Memory B cell (primary cell): ENCODE measurements at regions not wholly inside any gene's neighbourhood (a gene's known extent, or its start where the extent isn't known, plus 50 kb on each side); places are given as distances from the start of the nearest gene placed in this dataset.

ENCODE experiments used
- ATAC-seq: fragments of 150-1000 bp; cut with Tn5 transposase; 2 replicates; pipeline ENCODE4 v1.10.0; 2021; ENCODE audit warnings: low read depth, mild to moderate bottlenecking, moderate library complexity
- DNase-seq, 2 donors: peaks; one replicate each; pipeline ENCODE4 v3.0.0; 2022; ENCODE audit warnings: low spot score in 2 of 2
- H3K27ac Mint-ChIP-seq: one replicate; pipeline ENCODE4 v1.8.0; 2022; ENCODE audit warnings: mild to moderate bottlenecking, moderate library complexity, mixed read lengths
- H3K27me3 Mint-ChIP-seq: one replicate; pipeline ENCODE4 v1.8.0; 2022; ENCODE audit warnings: mixed read lengths
- H3K36me3 Mint-ChIP-seq: one replicate; pipeline ENCODE4 v1.8.0; 2022; ENCODE audit warnings: mild to moderate bottlenecking, mixed read lengths
- H3K4me1 Mint-ChIP-seq: one replicate; pipeline ENCODE4 v1.8.0; 2022; ENCODE audit warnings: mixed read lengths
- H3K4me3 Mint-ChIP-seq: one replicate; pipeline ENCODE4 v1.8.0; 2022; ENCODE audit warnings: mild to moderate bottlenecking, moderate library complexity, mixed read lengths
- H3K9me3 Mint-ChIP-seq: one replicate; pipeline ENCODE4 v1.8.0; 2022; ENCODE audit warnings: mixed read lengths

DNA sequence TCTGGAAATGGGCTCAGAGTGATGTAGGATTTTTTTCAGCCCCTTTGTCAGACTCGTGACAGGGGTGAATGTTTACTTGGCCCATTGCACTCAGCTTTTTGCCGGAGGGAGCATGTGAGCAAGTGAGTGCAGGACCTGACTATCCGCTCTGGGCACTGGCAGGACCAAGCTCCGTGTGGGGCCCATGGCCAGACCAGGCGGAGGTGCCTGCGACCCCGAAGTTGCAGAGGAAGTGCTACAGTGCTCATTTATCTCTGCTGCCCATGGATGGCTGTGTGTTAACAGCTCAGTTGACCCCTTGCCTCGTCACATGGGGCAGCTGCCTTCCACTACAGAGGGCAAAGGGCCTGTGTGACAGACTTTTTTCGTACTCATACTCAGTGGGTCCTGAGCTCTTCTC lies 744.3 kb downstream of the IRX1 start:
- ATAC-seq = no peak
- H3K9me3 Mint-ChIP-seq = peaks cover 6% of the 10 kb centered on the region

DNA sequence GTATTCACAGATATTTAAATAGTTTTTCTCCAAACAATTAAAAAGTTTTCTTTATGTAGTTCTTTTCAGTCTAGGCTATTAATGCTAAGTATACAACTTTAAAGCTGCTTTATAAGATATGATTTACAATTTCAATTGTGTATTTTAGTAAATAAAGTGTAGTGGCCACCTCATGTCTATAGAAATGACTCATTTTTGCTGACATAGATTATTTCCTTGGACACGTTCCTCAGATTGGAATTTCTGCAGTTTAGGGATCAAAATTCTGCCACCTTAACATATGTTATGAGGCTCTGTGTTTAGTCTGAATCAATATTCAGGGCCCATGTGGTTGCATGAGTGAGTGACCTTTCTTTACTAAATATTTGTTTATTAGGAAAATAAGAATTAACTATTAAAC lies 750.2 kb downstream of the IRX1 start:
- H3K27me3 Mint-ChIP-seq = no peaks in the 10 kb centered on the region
- H3K4me1 Mint-ChIP-seq = no peaks in the 10 kb centered on the region
- H3K27ac Mint-ChIP-seq = no peak overlapping the region
- DNase-seq = no peak
- H3K9me3 Mint-ChIP-seq = peaks cover 7% of the 10 kb centered on the region
- no peak overlapping the region for H3K4me3 Mint-ChIP-seq
- no peak for ATAC-seq
- no peaks in the 10 kb centered on the region for H3K36me3 Mint-ChIP-seq

More for the DNA sequence above, 744.3 kb downstream of the IRX1 start:
- Mint-ChIP-seq H3K36me3 (no peaks in the 10 kb centered on the region), H3K4me1 (no peaks in the 10 kb centered on the region), H3K4me3 (no peak overlapping the region), H3K27ac (no peak overlapping the region), H3K27me3 (no peaks in the 10 kb centered on the region)
- DNase-seq = no peak

DNA sequence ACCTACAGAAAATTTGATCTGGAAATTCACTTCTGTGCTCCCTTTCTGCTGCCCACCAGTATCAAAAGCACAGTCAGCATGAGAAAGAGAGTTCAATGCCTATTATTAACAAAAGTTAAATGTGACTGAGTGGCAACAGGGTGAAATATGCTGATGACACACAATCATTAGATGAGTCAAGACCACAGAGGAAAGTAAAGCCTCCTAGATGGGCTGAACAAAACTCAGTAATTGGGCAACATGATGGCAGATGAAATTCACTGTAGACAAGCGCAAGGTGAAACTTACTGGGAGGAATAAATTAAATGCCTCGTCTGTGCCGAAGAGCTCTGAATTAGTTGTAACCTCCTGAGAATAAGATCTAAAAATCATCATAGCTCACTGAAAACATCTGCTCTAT lies 752.8 kb downstream of the IRX1 start:
- Mint-ChIP-seq H3K4me3 (no peak overlapping the region), H3K9me3 (peaks cover 8% of the 10 kb centered on the region), H3K27ac (no peak overlapping the region), H3K27me3 (no peaks in the 10 kb centered on the region), H3K36me3 (no peaks in the 10 kb centered on the region), H3K4me1 (no peaks in the 10 kb centered on the region)
- no peak for DNase-seq
- ATAC-seq = no peak

DNA sequence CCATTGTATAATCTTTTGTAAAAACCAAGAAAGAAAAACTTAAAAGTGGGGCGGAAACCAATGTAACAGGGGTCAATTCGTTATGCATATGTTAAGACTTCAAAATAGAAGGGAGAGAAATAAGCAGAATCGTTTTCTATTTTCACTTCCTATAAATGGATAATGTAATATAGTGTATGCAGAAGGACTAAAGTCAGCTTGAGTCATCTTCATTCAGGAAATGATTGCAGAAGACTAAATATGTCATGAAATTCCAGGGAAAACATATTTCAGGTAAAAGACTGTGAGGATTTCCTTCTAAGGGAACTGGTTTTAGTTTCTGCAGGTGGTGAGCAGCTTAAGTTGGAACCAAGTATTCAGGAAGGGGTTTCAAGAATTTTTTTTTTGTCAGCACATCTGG lies 753.3 kb downstream of the IRX1 start:
- Mint-ChIP-seq H3K4me1 (no peaks in the 10 kb centered on the region), H3K9me3 (peaks cover 8% of the 10 kb centered on the region), H3K4me3 (no peak overlapping the region), H3K27me3 (no peaks in the 10 kb centered on the region), H3K36me3 (no peaks in the 10 kb centered on the region), H3K27ac (no peak overlapping the region)
- ATAC-seq (no peak), DNase-seq (no peak)

DNA sequence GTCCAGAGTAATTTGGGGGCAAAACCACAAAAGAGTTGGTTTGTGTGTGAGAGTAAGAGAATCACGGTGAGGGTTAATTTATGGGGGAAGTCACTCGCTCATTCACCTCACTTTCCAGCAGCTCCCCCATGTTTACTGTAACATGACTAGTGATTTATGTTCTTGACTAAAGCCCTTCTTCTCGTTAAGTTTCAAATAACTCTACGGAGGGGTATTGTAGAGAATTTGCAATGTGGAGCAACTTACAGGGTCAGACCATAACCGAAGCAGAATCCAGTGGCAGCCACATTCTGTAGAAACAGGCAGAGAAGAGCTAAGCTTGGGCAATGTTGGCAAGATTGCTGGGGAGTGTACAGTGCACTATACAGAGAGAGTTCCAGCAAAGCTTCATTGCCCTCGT lies 760.6 kb downstream of the IRX1 start:
- Mint-ChIP-seq H3K9me3 (peaks cover 9% of the 10 kb centered on the region), H3K27ac (no peak overlapping the region), H3K4me3 (no peak overlapping the region), H3K4me1 (no peaks in the 10 kb centered on the region), H3K36me3 (no peaks in the 10 kb centered on the region), H3K27me3 (no peaks in the 10 kb centered on the region)
- DNase-seq = no peak
- ATAC-seq = no peak

DNA sequence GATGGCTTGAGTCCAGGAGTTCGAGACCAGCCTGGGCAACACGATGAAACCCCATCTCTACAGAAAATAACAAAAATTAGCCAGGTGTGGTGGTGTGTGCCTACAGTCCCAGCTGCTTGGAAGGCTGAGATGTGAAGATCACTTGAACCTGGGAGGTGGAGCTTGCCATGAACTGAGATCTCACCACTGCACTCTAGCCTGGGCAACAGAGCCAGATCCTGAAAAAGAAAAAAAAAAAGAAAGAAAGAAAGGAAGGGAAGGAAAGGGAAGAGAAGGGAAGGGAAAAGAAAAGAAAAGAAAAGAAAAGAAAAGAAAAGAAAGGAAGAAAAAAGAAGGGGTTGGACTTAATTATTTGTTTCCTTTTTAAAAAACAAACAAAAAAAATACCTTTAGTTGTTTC lies 764.2 kb downstream of the IRX1 start:
- no peaks in the 10 kb centered on the region for H3K27me3 Mint-ChIP-seq

DNA sequence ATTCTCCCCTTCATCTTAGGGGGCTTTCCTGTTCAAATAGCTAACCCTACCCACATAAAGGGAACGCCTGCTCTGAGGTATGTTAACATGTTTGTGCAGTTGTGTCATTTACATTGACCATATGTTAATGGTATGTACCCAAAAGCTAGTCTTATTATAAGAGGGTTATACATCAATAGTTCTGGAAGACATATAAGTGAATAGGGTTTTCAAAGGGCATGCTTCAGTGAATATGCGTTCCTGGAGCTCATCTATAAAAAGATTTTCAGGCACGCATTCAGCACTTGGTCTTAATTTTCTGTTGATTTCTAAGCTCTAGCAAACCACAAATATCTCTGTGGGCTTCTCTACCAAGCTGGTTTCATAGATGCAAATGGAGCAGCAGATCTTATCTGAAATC lies 766.1 kb downstream of the IRX1 start:
- H3K9me3 Mint-ChIP-seq = peaks cover 6% of the 10 kb centered on the region
- no peak overlapping the region for H3K4me3 Mint-ChIP-seq
- DNase-seq (no peak), ATAC-seq (no peak)
- H3K27ac Mint-ChIP-seq = no peak overlapping the region
- H3K4me1 Mint-ChIP-seq = no peaks in the 10 kb centered on the region
- no peaks in the 10 kb centered on the region for H3K27me3 Mint-ChIP-seq
- H3K36me3 Mint-ChIP-seq = no peaks in the 10 kb centered on the region

More for the DNA sequence above, 764.2 kb downstream of the IRX1 start:
- DNase-seq (no peak), ATAC-seq (no peak)
- Mint-ChIP-seq H3K27ac (no peak overlapping the region), H3K4me3 (no peak overlapping the region), H3K4me1 (no peaks in the 10 kb centered on the region), H3K36me3 (no peaks in the 10 kb centered on the region), H3K9me3 (peaks cover 10% of the 10 kb centered on the region)

DNA sequence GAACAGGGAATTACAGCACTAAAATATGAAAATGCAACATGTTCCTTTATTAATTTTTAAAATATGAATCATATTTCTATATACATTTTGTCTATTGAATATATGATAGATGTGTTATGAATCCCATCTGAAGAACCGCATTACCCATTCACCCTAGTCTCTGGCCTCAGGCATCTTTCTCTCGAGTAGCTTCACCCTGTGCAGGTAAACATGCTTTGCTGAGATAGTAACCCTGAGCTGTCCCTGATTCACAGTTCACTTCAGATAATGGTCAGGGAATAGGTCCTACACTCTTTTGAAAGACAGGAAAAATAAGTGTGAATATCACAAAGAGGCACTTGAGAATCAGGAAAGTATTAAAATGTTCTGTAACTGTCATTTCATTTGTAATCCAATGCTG lies 766.8 kb downstream of the IRX1 start:
- no peaks in the 10 kb centered on the region for H3K4me1 Mint-ChIP-seq
- H3K4me3 Mint-ChIP-seq = no peak overlapping the region
- no peaks in the 10 kb centered on the region for H3K36me3 Mint-ChIP-seq
- DNase-seq (no peak), ATAC-seq (no peak)
- H3K27ac Mint-ChIP-seq = no peak overlapping the region
- peaks cover 6% of the 10 kb centered on the region for H3K9me3 Mint-ChIP-seq
- no peaks in the 10 kb centered on the region for H3K27me3 Mint-ChIP-seq

DNA sequence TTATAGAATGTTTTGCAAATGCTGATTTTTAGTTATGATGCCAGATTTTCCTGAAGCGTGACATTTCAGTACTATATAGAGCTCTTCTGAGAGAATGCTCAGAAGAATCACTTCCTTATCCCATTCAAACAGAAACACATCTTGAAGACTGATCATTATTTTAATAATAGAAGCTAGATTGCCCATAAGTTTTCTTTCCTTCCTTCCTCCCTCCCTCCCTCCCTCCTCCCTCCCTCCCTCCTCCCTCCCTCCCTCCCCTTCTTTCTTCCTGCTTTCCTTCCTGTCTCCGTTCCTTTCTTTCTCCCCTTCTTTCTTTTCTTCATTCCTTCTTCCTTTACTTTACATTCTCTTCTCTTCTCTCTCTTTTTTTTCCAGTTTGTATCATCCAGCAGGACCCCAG lies 767.4 kb downstream of the IRX1 start:
- Mint-ChIP-seq H3K27me3 (no peaks in the 10 kb centered on the region), H3K9me3 (peaks cover 6% of the 10 kb centered on the region), H3K27ac (no peak overlapping the region), H3K4me3 (no peak overlapping the region), H3K4me1 (no peaks in the 10 kb centered on the region), H3K36me3 (no peaks in the 10 kb centered on the region)
- no peak for ATAC-seq
- DNase-seq = no peak

DNA sequence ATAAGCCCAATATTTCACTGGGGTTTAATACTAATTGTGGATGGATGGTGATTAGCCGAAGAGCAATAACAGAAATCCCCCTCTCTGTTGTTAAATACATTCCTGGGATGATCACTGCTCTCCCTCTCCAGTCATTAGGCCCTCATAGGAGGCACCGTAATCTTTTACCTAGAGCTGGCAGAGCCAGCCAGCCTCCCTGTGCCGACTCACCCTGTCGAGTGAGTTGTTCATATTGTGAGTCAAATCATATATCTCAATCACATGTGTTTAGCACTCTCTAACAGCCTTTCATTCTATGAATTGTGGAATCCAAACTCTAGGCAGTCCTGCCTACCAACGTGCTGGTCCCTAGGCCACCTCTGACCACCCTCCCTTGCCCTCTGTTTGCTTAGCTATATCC lies 771.0 kb downstream of the IRX1 start:
- Mint-ChIP-seq H3K4me1 (no peaks in the 10 kb centered on the region), H3K4me3 (no peak overlapping the region), H3K27ac (no peak overlapping the region), H3K27me3 (no peaks in the 10 kb centered on the region), H3K36me3 (no peaks in the 10 kb centered on the region), H3K9me3 (peaks cover 2% of the 10 kb centered on the region)
- ATAC-seq (no peak), DNase-seq (no peak)

DNA sequence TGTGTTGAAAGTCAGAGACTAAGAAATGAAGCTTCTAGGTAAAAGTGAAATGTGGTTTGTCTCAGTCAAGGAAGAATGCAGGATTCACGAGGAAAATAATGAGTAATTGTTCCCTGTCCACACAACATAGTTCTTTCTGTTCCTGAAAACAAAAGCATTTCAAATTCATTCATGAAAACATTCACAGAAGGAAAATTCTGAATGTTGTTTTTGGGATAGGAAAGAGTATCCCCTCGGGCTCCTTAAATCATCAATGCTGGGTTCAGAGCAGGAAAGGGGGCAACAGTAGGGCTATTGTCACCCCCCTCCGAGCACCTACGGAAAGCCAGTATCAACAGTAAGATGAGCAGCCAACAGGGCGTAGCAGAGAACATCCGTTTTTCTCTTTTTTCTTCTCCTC lies 769.9 kb upstream of the ADAMTS16 start:
- H3K36me3 Mint-ChIP-seq = no peaks in the 10 kb centered on the region

DNA sequence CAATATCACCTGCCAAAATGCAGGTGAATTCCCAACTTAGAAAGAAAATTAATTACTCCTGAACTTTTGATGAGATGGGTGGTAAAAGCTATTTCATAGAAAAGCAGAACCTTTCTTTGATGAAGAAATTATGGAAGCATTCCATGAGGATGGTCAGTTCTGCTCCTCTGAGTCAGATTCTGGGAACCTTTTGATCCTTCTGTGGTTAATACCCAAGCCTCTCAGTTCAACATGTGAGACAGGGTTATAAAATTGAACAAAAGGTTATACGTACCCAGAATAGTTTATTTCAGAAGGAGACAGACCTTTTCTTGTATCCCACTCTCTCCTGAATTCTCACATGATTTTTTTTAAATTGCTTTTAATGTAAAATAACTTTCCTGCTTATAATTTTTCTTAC lies 767.6 kb upstream of the ADAMTS16 start:
- no peaks in the 10 kb centered on the region for H3K27me3 Mint-ChIP-seq
- H3K36me3 Mint-ChIP-seq = no peaks in the 10 kb centered on the region
- H3K4me3 Mint-ChIP-seq = no peak overlapping the region
- no peak for ATAC-seq
- no peak overlapping the region for H3K27ac Mint-ChIP-seq
- no peak for DNase-seq
- H3K4me1 Mint-ChIP-seq = peaks cover 5% of the 10 kb centered on the region
- H3K9me3 Mint-ChIP-seq = peaks cover 7% of the 10 kb centered on the region

More for the DNA sequence above, 769.9 kb upstream of the ADAMTS16 start:
- ATAC-seq (no peak), DNase-seq (no peak)
- H3K9me3 Mint-ChIP-seq = peaks cover 2% of the 10 kb centered on the region
- H3K27ac Mint-ChIP-seq = no peak overlapping the region
- no peak overlapping the region for H3K4me3 Mint-ChIP-seq
- no peaks in the 10 kb centered on the region for H3K27me3 Mint-ChIP-seq
- no peaks in the 10 kb centered on the region for H3K4me1 Mint-ChIP-seq

DNA sequence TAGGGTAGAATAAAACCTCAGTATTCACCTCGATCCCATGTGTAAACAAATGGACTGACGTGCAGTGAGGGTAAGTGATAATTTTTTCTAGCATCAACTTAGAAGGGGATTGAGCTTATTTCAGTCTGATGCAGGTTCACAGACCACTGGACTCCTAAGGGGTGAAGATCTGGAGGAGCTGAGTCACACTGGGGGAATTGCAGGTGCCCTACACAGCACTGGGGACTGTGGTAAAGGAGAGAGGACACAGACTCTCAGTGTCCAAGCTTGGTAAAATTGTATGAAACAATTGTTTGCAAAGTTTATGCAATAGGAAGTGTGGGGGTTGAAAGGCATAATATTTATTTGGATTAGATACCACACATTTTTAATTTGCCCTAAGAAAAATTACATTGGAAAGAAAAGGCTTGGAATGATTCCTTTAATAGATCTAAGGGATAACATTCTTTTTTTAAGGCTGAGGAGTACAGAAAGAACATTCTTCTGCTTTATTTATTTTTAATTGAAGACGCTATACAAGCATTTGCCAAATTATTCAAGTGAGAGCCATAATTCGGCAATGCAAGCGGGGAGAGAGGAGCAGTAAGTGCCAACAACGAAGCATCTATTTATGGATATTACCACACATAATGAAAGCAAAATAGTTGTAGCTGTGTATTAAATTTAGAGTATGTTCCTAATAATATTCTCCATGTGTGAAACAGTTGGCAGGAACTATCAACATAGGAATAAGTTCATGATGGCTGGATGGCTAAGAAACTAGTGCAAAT lies 766.9 kb upstream of the ADAMTS16 start:
- no peak for ATAC-seq
- DNase-seq = no peak
- peaks cover 9% of the 10 kb centered on the region for H3K9me3 Mint-ChIP-seq
- H3K4me1 Mint-ChIP-seq = peaks cover 5% of the 10 kb centered on the region
- no peak overlapping the region for H3K27ac Mint-ChIP-seq
- no peaks in the 10 kb centered on the region for H3K27me3 Mint-ChIP-seq
- no peaks in the 10 kb centered on the region for H3K36me3 Mint-ChIP-seq
- no peak overlapping the region for H3K4me3 Mint-ChIP-seq

DNA sequence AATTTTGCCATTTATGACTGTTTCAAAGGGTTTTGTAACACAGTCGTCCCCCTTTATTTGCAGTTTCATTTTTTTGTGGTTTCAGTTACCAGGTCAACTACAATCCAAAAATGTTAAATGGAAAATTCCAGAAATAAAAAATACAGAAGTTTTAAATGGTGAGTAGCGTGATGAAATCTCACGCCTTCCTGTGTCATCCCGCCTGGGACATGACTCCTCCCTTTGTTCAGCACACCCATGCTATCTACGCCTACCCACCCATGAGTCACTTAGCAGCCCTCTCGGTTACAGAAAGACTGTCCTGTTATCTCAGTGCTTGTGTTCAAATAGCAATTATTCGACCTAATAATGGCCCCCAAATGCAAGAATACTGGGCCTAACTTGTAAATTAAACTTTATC lies 765.3 kb upstream of the ADAMTS16 start:
- peaks cover 5% of the 10 kb centered on the region for H3K4me1 Mint-ChIP-seq
- no peaks in the 10 kb centered on the region for H3K27me3 Mint-ChIP-seq
- no peaks in the 10 kb centered on the region for H3K36me3 Mint-ChIP-seq
- H3K9me3 Mint-ChIP-seq = peaks cover 11% of the 10 kb centered on the region
- ATAC-seq (no peak), DNase-seq (no peak)
- no peak overlapping the region for H3K27ac Mint-ChIP-seq
- H3K4me3 Mint-ChIP-seq = no peak overlapping the region

DNA sequence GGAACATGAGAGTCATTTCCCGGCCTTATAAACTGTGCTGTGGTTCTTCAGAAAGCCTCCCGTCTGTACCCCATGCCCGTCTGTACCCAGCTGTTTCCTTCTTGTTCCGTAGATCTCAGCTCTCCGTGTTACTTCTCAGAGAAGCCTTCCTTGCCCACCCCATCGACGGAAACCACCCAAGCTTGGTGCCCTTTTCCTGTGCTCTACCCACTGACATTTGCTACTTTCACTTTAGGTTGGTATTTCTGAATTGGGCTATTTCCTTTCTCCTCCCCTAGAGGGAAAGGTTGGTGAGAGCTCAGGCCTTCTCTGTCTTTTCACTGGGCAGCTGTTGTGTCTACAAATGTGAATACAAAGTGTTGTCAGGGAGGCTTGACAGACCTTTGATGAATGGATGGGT lies 764.5 kb upstream of the ADAMTS16 start:
- H3K27ac Mint-ChIP-seq = no peak overlapping the region
- H3K9me3 Mint-ChIP-seq = peaks cover 11% of the 10 kb centered on the region
- no peak for ATAC-seq
- H3K4me3 Mint-ChIP-seq = no peak overlapping the region
- peaks cover 5% of the 10 kb centered on the region for H3K4me1 Mint-ChIP-seq
- DNase-seq = no peak
- no peaks in the 10 kb centered on the region for H3K36me3 Mint-ChIP-seq
- no peaks in the 10 kb centered on the region for H3K27me3 Mint-ChIP-seq
